Activated naive CD8-positive, alpha-beta T cell treated with anti-CD3 and anti-CD28 coated beads, Interleukin-2, amount 50 U/mL, for 24 hours (primary cell): ENCODE measurements at regions not wholly inside any gene's neighbourhood (a gene's known extent, or its start where the extent isn't known, plus 50 kb on each side); places are given as distances from the start of the nearest gene placed in this dataset.
"Not testable (repeated sequence)": the region's sequence is repeated elsewhere in the genome, so short reads cannot be mapped to it uniquely, and the experiment has no call there.

Experiments used
- ATAC-seq: fragments of 150-1000 bp; cut with Tn5 transposase; one replicate; pipeline ENCODE4 v1.10.0; 2021
- DNase-seq: peaks from one replicate; pipeline ENCODE4 v3.0.0; 2021
- H3K27ac Mint-ChIP-seq: one replicate; pipeline ENCODE4 v1.8.0; 2021; ENCODE audit warnings: mild to moderate bottlenecking, mixed read lengths
- H3K27me3 Mint-ChIP-seq: one replicate; pipeline ENCODE4 v1.8.0; 2021; ENCODE audit warnings: mixed read lengths
- H3K36me3 Mint-ChIP-seq: one replicate; pipeline ENCODE4 v1.8.0; 2021; ENCODE audit warnings: low read depth, mixed read lengths
- H3K4me1 Mint-ChIP-seq: one replicate; pipeline ENCODE4 v1.8.0; 2021; ENCODE audit warnings: mixed read lengths
- H3K4me3 Mint-ChIP-seq: one replicate; pipeline ENCODE4 v1.8.0; 2021; ENCODE audit warnings: mild to moderate bottlenecking, moderate library complexity, mixed read lengths
- H3K9me3 Mint-ChIP-seq: one replicate; pipeline ENCODE4 v1.8.0; 2021; ENCODE audit warnings: mixed read lengths

GRCh38 chr5:97480313-97480712 is 297.3 kb upstream of the RIOK2 start:
- ATAC-seq = no peak
- Mint-ChIP-seq H3K4me3 (no peak overlapping the region), H3K27me3 (peaks cover 1% of the 10 kb centered on the region)

GRCh38 chr5:97488126-97488668 is 305.1 kb upstream of the RIOK2 start:
- DNase-seq (no peak), ATAC-seq (no peak)
- H3K4me1 Mint-ChIP-seq = no peaks in the 10 kb centered on the region
- H3K27ac Mint-ChIP-seq = no peak overlapping the region
- no peak overlapping the region for H3K4me3 Mint-ChIP-seq
- no peaks in the 10 kb centered on the region for H3K9me3 Mint-ChIP-seq
- H3K36me3 Mint-ChIP-seq = no peaks in the 10 kb centered on the region
- no peaks in the 10 kb centered on the region for H3K27me3 Mint-ChIP-seq

More at GRCh38 chr5:97480313-97480712, 297.3 kb upstream of the RIOK2 start:
- H3K9me3 Mint-ChIP-seq = no peaks in the 10 kb centered on the region
- DNase-seq = no peak
- no peak overlapping the region for H3K27ac Mint-ChIP-seq
- no peaks in the 10 kb centered on the region for H3K4me1 Mint-ChIP-seq
- no peaks in the 10 kb centered on the region for H3K36me3 Mint-ChIP-seq

DNA sequence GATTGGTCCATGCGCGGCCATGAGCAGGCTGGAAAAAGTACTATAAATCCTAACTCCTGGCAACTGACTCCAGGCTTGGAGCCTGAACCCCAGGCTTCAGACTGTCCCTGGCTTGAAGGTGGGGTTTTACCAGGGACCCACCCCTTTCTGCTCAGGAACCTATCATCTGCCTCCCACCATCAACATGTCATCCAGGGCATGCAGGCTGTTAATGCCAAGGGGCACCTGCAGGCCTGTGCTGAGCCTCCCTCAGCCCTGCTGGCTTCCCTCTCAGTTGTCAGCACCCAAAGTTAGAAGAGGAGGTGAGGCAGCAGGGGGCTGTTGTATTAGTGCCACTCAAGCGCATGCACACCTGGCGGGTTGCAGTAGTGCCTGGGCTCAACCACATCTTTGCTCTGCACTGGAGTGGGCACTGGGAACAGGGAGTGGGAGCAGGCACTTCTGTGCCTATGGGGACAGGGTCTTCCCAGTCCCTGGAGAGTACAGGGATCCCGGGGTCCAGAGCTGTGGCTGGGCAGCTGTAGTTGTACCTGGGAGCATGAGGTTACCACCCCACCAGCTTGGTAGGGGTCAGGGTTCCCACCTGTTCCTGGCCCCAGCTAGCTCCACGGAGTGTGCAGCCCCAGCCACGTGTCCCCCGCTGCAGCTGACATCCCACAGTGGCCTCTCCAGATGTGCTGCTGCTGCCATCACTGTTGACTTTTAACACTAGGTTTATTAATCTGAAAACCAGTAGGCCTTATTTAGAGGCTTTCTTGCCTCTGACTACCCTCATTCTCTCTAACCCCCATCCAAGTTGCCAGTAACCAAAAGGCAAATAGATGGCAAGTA is 306.2 kb upstream of the RIOK2 start:
- Mint-ChIP-seq H3K4me1 (no peaks in the 10 kb centered on the region), H3K27ac (no peak overlapping the region), H3K36me3 (no peaks in the 10 kb centered on the region), H3K9me3 (no peaks in the 10 kb centered on the region), H3K4me3 (no peak overlapping the region), H3K27me3 (no peaks in the 10 kb centered on the region)
- ATAC-seq (no peak), DNase-seq (no peak)

DNA sequence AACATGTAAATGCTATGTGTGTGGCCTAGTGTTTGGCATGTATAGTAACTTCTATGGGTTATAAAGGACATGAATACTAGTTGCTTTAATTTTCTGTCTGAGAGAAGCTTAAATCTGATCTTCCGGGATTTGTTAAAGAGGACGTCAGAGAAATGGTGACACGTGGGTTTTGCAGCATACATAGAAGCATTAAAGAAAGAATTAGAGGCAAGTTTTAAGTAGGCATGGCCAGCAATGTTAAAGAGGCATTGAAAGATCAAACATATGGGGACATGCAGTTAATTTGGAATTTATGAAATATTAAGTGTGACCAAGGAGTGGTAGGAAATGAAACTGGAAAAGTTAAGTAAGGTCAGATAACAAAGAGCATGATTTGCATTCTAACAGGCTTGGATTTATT is 311.4 kb upstream of the RIOK2 start:
- DNase-seq (no peak), ATAC-seq (no peak)
- no peaks in the 10 kb centered on the region for H3K27me3 Mint-ChIP-seq
- no peak overlapping the region for H3K4me3 Mint-ChIP-seq
- H3K4me1 Mint-ChIP-seq = no peaks in the 10 kb centered on the region
- H3K27ac Mint-ChIP-seq = no peak overlapping the region
- H3K36me3 Mint-ChIP-seq = no peaks in the 10 kb centered on the region
- no peaks in the 10 kb centered on the region for H3K9me3 Mint-ChIP-seq

DNA sequence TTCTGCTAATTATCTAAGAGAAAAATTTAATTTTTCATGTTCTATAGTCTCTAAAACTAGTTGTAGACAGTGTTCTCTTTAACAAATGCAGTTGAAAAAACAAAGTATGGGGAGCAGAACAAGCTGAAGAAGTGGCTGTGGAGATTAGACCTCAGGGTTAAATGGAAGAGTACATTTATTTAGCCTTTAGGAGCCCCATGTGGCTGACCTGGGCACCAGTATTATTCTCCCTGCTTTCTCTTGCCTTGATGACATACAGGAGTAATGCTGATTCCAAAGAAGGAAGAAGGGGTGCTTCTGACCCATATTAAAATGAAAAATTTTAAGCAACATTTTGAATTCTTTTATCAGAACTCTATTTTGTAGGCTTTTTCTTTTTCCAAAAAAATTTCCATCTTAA is 312.3 kb upstream of the RIOK2 start:
- H3K27me3 Mint-ChIP-seq = no peaks in the 10 kb centered on the region
- H3K27ac Mint-ChIP-seq = no peak overlapping the region
- no peaks in the 10 kb centered on the region for H3K4me1 Mint-ChIP-seq
- H3K4me3 Mint-ChIP-seq = no peak overlapping the region
- no peaks in the 10 kb centered on the region for H3K9me3 Mint-ChIP-seq
- H3K36me3 Mint-ChIP-seq = no peaks in the 10 kb centered on the region
- ATAC-seq = no peak
- no peak for DNase-seq

- DNase-seq = no peak
- no peak overlapping the region for H3K27ac Mint-ChIP-seq
- H3K4me3 Mint-ChIP-seq = no peak overlapping the region
- no peaks in the 10 kb centered on the region for H3K27me3 Mint-ChIP-seq
- H3K9me3 Mint-ChIP-seq = no peaks in the 10 kb centered on the region
- ATAC-seq = no peak
- H3K36me3 Mint-ChIP-seq = no peaks in the 10 kb centered on the region
- no peaks in the 10 kb centered on the region for H3K4me1 Mint-ChIP-seq
Observed at GRCh38 chr5:97496037-97496436, 313.0 kb upstream of the RIOK2 start.

DNA sequence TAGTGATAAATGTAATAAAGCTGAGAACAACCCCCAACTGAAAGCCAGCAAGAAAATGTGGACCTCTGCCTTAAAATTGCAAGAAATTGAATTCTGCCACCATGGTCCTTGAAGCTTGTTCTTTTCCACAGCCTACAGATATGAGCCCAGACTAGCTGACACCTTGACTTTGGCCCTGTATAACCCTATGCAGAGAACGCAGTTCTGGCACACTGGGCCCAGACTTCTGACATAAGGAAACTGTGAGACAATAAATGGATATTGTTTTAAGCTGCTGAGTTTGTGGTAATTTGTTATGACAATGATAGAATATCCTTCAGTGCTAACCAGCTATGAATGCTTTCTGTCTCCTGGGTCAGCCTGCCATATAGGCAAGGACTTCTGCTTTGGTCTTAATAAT is 315.6 kb upstream of the RIOK2 start:
- DNase-seq = no peak
- Mint-ChIP-seq H3K36me3 (no peaks in the 10 kb centered on the region), H3K27me3 (no peaks in the 10 kb centered on the region), H3K27ac (no peak overlapping the region), H3K4me3 (no peak overlapping the region), H3K4me1 (no peaks in the 10 kb centered on the region), H3K9me3 (no peaks in the 10 kb centered on the region)
- no peak for ATAC-seq

GRCh38 chr5:97499605-97500004 is 316.6 kb upstream of the RIOK2 start:
- no peak for DNase-seq
- Mint-ChIP-seq H3K9me3 (no peaks in the 10 kb centered on the region), H3K36me3 (no peaks in the 10 kb centered on the region), H3K4me3 (no peak overlapping the region), H3K27ac (no peak overlapping the region), H3K27me3 (no peaks in the 10 kb centered on the region), H3K4me1 (no peaks in the 10 kb centered on the region)
- no peak for ATAC-seq

DNA sequence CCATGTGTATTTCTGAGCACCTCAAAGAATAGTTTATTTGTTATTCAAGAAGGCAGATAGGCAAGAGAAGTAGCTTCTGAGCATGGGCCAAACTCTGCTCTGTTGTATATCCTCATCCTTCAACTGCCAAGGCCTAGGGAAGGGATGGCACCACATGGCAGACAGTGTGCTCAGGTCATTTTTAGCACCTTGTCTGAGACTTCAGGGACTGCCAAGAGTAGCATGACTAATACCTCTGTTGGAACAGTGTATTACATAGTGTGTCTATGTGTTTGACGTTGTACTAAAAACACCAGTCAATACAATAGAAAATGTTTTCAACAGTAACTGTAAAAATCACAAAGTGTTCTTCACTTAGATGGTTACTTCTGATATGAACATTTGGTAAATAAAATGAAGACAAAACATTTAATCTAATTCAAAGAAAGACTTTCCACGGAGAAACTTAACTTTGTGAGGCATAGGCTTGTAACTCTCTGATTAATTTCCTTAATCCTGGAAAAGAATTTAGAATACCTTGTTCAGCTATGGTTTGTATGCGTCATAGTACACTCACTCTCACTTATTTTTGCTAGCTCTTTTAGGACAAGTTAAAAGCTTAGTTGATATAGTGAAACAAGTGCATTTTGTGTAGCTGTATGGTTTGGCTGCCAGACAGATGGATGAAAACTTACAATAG is 318.4 kb upstream of the RIOK2 start:
- H3K9me3 Mint-ChIP-seq = no peaks in the 10 kb centered on the region
- no peak overlapping the region for H3K4me3 Mint-ChIP-seq
- ATAC-seq (no peak), DNase-seq (no peak)
- peaks cover under 1% of the 10 kb centered on the region for H3K27me3 Mint-ChIP-seq
- H3K27ac Mint-ChIP-seq = no peak overlapping the region
- H3K4me1 Mint-ChIP-seq = no peaks in the 10 kb centered on the region
- no peaks in the 10 kb centered on the region for H3K36me3 Mint-ChIP-seq

- Mint-ChIP-seq H3K9me3 (no peaks in the 10 kb centered on the region), H3K4me3 (no peak overlapping the region), H3K36me3 (no peaks in the 10 kb centered on the region), H3K4me1 (no peaks in the 10 kb centered on the region), H3K27me3 (peaks cover 3% of the 10 kb centered on the region), H3K27ac (no peak overlapping the region)
- DNase-seq (no peak), ATAC-seq (no peak)
Observed at GRCh38 chr5:97501965-97502305, 318.9 kb upstream of the RIOK2 start.

DNA sequence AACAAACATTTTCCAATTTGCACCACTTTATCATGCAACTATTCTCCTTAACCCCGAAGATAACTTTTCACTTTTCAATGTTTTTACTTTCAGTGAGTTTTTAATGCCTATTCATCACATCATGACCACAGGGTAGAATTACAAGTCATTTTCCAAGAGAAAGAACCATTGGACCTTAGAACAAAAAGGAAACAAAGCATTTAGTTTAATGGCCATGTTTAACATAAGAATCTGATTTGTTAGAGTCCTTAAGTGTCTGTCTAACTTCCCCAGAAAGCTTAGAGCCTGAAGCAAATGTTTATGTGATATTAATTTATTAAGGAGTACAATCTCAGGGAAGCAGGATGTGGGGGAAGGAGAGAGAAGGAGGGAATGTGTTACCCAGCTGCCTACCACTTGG is 325.8 kb upstream of the RIOK2 start:
- no peak for ATAC-seq
- no peaks in the 10 kb centered on the region for H3K4me1 Mint-ChIP-seq

DNA sequence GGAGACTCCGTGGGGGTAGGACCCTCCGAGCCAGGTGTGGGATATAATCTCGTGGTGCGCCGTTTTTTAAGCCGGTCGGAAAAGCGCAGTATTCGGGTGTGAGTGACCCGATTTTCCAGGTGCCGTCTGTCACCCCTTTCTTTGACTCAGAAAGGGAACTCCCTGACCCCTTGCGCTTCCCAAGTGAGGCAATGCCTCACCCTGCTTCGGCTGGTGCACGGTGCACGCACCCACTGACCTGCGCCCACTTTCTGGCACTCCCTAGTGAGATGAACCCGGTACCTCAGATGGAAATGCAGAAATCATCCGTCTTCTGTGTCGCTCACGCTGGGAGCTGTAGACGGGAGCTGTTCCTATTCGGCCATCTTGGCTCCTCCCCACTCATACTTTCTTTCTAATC is 336.5 kb upstream of the RIOK2 start:
- not testable (repeated sequence) for H3K4me3 Mint-ChIP-seq, H3K27ac Mint-ChIP-seq, DNase-seq, H3K4me1 Mint-ChIP-seq, H3K9me3 Mint-ChIP-seq, ATAC-seq, H3K27me3 Mint-ChIP-seq, H3K36me3 Mint-ChIP-seq

More for the DNA sequence above, 325.8 kb upstream of the RIOK2 start:
- no peak overlapping the region for H3K4me3 Mint-ChIP-seq
- no peak for DNase-seq
- H3K9me3 Mint-ChIP-seq = no peaks in the 10 kb centered on the region
- H3K27me3 Mint-ChIP-seq = peaks cover 3% of the 10 kb centered on the region
- no peaks in the 10 kb centered on the region for H3K36me3 Mint-ChIP-seq
- H3K27ac Mint-ChIP-seq = no peak overlapping the region

GRCh38 chr5:97523336-97523735 is 340.3 kb upstream of the RIOK2 start:
- H3K9me3 Mint-ChIP-seq, H3K36me3 Mint-ChIP-seq, H3K4me3 Mint-ChIP-seq, H3K4me1 Mint-ChIP-seq, DNase-seq, H3K27ac Mint-ChIP-seq, ATAC-seq, H3K27me3 Mint-ChIP-seq: not testable (repeated sequence)

DNA sequence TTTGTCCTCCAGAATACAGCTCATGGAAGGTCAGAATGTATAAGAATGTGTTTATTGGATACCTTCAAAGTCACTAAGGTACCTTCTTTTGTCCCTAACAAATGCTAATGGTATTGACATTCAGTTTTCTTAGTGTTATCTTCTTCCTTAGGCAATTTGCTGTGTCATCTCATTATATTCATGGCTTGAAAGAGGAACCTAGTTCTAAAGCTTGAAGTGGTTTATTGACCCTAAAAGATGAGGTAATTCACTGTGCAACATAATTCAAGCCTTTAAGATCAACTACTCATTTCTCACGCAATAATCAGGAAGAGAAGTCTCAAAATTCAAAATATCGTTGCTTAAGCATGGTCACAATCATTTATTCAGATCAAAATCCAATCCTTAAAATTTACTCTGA is 342.7 kb upstream of the RIOK2 start:
- no peak overlapping the region for H3K27ac Mint-ChIP-seq
- peaks cover 4% of the 10 kb centered on the region for H3K9me3 Mint-ChIP-seq
- no peaks in the 10 kb centered on the region for H3K27me3 Mint-ChIP-seq
- DNase-seq (no peak), ATAC-seq (no peak)
- no peaks in the 10 kb centered on the region for H3K36me3 Mint-ChIP-seq
- H3K4me1 Mint-ChIP-seq = no peaks in the 10 kb centered on the region
- no peak overlapping the region for H3K4me3 Mint-ChIP-seq

- DNase-seq (no peak), ATAC-seq (no peak)
- no peak overlapping the region for H3K27ac Mint-ChIP-seq
- H3K4me1 Mint-ChIP-seq = no peaks in the 10 kb centered on the region
- no peaks in the 10 kb centered on the region for H3K27me3 Mint-ChIP-seq
- no peaks in the 10 kb centered on the region for H3K36me3 Mint-ChIP-seq
- peaks cover 4% of the 10 kb centered on the region for H3K9me3 Mint-ChIP-seq
- no peak overlapping the region for H3K4me3 Mint-ChIP-seq
Observed at GRCh38 chr5:97528941-97529340, 345.9 kb upstream of the RIOK2 start.
